ENCODE measurements at regions not wholly inside any gene's neighbourhood (a gene's known extent, or its start where the extent isn't known, plus 50 kb on each side); places are given as distances from the start of the nearest gene placed in this dataset.

GRCh38 chr12:86551146-86551571, 295.0 kb upstream of the MGAT4C start:
- TF ChIP-seq CTCF (conservative IDR thresholded peaks at IDR 0.05; ENCODE audit: low read depth, low read length): no peak
- no peak for DNase-seq (ENCODE audit: low read depth)
- no peak overlapping the region for H3K4me3 ChIP-seq (ENCODE audit: low read length)

DNA sequence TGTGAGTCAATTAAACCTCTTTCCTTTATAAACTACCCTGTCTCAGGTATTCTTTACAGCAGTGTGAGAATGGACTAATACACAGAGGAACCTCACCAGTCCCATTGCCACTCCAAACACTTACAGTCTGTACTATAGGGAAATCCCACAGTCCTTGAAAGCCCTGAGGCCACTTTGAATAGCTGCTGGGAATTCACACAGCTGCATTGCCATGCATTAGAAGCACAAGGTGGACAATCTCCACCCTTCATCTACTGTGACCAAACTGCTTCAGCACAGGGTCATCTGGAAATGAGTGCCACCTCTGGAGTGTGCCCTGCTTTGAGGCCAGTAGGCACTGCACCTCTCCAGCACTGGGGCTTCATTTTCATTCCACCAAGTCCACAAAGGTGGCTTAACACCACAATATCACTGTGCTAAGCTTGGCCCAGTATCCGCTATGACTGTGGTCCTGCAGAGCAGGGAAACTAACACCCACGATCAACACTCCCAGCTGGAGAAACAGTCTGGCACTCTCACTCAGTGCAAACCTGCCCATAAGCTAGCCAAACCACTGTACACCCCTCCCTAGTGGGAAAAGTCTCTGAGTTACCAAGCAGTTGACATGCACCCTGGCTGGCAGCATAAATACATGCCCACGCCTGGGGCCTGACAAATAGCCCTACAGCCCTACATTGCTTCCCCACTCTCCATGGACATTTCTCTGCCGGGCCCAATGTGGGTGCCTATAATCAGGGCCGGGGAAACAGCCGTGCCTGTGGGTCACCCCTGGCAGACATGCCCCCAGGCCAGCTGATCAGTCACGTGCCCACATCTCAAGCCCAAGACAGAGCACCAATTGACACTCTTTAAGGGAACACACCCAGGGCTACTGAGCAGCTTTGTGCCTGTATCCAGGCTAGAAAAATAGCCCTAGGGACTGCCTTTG, 294.3 kb upstream of the MGAT4C start:
- no peak for TF ChIP-seq CTCF (conservative IDR thresholded peaks at IDR 0.05; ENCODE audit: low read depth, low read length)
- no peak overlapping the region for H3K4me3 ChIP-seq (ENCODE audit: low read length)
- DNase-seq (ENCODE audit: low read depth): no peak

DNA sequence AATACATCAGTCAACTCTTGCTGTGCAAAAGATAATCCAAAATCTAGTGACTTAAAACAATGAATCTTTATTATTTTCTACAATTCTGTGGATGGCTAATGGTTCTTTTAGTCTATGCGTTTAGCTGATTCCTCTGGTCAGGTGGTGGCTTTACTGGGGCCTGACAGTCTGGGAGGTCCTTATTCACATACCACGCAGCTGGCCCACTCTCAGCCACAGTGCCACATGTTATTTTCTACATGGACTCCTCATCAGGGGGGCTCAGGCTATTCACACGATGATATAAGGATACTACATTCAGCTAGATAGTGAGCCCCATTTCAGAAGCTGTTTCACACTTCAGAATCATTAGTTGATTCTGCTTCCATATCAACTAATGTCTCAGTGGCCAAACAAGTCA, 287.5 kb upstream of the MGAT4C start:
- no peak for DNase-seq (ENCODE audit: low read depth)
- no peak for TF ChIP-seq CTCF (conservative IDR thresholded peaks at IDR 0.05; ENCODE audit: low read depth, low read length)
- no peak overlapping the region for H3K4me3 ChIP-seq (ENCODE audit: low read length)

GRCh38 chr12:86530996-86531655, 274.9 kb upstream of the MGAT4C start:
- H3K4me3 ChIP-seq (ENCODE audit: low read length): no peak overlapping the region
- TF ChIP-seq CTCF (conservative IDR thresholded peaks at IDR 0.05; ENCODE audit: low read depth, low read length): no peak
- DNase-seq (ENCODE audit: low read depth): no peak

- DNase-seq (ENCODE audit: low read depth): no peak
- TF ChIP-seq CTCF (conservative IDR thresholded peaks at IDR 0.05; ENCODE audit: low read depth, low read length): no peak
- no peak overlapping the region for H3K4me3 ChIP-seq (ENCODE audit: low read length)
Measured at GRCh38 chr12:86526060-86526595, 269.9 kb upstream of the MGAT4C start.

GRCh38 chr12:86523844-86524243, 267.7 kb upstream of the MGAT4C start:
- H3K4me3 ChIP-seq (ENCODE audit: low read length): no peak overlapping the region
- no peak for DNase-seq (ENCODE audit: low read depth)
- TF ChIP-seq CTCF (conservative IDR thresholded peaks at IDR 0.05; ENCODE audit: low read depth, low read length): no peak

All from retinal pigment epithelial cell (primary cell).